CD4-positive, alpha-beta T cell treated with Interleukin-2 at 100 ng/mL for 4 hours (primary cell): ENCODE measurements at regions not wholly inside any gene's neighbourhood (a gene's known extent, or its start where the extent isn't known, plus 50 kb on each side); places are given as distances from the start of the nearest gene placed in this dataset.
"Not testable (repeated sequence)": the region's sequence is repeated elsewhere in the genome, so short reads cannot be mapped to it uniquely, and the experiment has no call there.

ENCODE experiments used
- DNase-seq: peaks from one replicate; pipeline ENCODE4 v3.0.0-alpha.2; 2020; ENCODE audit warnings: low spot score

- DNase-seq = peak; percentile 75
Measured at GRCh38 chr14:99995700-99996356, 69.4 kb upstream of the EVL start.

- no peak for DNase-seq
Measured at GRCh38 chr14:99996951-99997571, 68.2 kb upstream of the EVL start.

DNA sequence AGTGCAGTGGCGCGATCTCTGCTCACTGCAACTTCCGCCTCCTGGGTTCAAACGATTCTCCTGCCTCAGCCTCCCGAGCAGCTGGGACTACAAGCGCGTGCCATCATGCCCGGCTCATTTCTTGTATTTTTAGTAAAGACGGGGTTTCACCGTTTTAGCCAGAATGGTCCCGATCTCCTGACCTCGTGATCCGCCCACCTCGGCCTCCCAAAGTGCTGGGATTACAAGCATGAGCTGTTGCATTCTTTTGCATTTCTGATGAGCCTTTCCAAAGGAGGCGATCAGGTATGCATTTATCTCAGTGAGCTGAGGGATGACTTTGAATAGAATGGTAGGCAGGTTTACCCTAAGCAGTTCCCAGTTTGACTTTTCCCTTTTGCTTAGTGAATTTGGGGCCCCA, 64.8 kb upstream of the EVL start:
- DNase-seq = not testable (repeated sequence)

DNA sequence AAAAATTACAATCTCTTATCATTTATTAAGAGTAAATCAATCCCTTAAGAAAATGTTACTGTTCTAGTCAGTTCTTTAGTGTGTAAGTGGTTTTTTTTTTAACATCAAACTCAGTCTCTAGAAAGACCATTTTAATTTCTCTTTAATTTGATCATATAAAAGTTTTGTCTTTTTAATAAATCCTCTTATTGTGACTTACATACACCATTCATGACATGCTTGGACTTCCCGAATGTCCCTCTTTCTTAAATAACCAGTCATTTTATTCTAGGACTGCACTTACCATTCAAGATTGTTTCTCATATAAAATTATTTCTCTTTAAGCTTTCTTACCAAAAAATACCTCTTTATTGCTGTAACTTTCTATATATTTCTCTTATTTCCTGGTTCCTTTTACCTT, 60.8 kb upstream of the EVL start:
- DNase-seq = no peak

DNA sequence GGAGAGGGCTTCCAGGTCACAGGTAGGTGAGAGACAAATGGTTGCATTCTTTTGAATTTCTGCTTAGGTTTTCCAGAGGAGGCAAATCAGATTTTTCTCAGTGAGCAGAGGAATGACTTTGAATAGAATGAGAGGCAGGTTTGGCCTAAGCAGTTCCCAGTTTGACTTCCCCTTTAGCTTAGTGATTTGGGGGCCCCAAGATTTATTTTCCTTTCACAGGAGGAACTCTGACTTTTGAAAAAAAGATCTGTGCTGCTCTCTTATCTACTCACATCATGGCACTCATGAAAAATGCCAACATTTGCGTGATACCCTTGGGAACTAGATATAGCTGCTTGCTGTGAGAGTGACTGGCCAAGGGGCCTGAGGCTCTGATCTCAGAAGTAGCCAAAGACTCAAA, 58.0 kb upstream of the EVL start:
- DNase-seq = no peak

- not testable (repeated sequence) for DNase-seq
Measured at GRCh38 chr14:100009802-100010201, 55.4 kb upstream of the EVL start.

DNA sequence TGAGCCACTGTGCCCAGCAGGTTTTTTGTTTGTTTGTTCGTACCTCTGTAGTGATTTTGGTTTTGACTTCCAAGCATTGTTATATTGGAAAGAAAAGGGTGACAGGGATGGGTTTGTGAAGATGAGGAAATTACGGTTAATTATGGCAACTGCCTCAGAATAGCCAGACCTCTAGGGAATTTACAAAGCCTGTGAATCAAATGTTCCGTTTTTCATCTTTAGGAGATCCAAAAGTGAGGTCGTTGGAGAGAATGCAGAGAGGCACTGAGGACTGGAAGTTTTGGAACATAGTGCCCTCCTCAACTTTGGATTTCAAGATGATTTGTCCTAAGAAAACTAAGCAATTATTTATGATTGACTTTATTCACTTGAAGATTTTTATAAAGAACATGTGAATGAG, 54.5 kb upstream of the EVL start:
- no peak for DNase-seq

DNA sequence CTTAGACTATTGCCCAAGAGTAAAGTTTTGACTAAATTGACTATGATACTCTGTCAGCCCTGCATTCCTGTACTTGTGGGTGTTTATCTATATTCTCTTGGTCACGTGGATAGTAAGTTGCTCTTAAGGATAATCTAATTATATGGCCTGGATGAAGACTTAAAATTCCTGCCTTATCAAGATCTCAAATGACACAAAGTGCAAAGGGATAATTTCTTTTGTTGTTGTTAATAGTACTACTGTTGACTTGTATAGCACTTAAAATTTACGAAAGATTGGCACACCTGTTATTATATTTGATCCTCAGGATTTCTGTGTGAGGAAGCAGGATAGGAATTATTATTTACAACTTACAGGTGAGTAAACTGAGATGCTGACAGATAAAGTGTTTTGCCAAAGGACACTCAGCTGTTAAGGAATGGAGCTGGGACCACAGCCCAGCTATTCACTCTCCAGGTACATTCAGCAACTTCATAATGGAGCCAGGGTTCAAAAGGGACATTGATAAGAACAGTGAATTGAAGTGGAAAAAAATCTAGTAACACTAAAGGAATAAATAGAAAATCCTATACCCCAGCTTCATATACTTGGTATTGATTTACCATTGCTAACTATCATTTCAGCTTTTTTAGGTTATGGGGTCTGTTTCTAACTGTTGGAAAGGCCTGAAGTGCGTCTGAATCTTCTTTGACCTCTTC, 53.4 kb upstream of the EVL start:
- DNase-seq = no peak

- no peak for DNase-seq
Measured at GRCh38 chr14:100012478-100013327, 52.5 kb upstream of the EVL start.

DNA sequence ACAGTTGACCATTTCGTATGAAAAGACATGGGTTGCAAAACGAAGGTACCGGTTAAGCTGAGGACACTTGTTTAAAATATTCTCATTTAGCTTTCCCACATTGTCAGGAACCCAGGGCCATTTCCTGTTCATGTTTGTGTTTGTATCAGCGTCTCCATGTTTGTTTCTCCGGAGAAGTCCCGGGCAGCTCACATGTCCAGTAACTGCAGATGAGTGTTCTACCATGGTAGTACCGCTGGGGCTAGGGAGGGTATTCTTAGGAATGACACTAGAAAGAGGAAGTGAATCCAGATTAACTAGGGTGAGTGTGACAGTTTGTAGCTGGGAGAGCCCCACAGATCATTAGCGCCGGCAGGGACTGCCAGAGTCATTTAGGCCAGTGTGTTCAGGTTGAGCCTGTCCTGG, 50.0 kb upstream of the EVL start:
- no peak for DNase-seq
